Testis (tissue), 2 donors: ENCODE measurements at regions not wholly inside any gene's neighbourhood (a gene's known extent, or its start where the extent isn't known, plus 50 kb on each side); places are given as distances from the start of the nearest gene placed in this dataset.

Experiments used
- CTCF ChIP-seq, 3 experiments: fragments of 450-650 bp in 2 of 3; fragments of 200-600 bp in 1 of 3; sonication (generic) in 1 of 3; IDR thresholded peaks; one replicate each; pipeline ENCODE4 v1.5.1; 2016 to 2019; ENCODE audit warnings: antibody characterized with exemption in 3 of 3, mild to moderate bottlenecking in 2 of 3, moderate library complexity in 1 of 3
- POLR2A ChIP-seq: fragments of 450-650 bp; IDR thresholded peaks from one replicate; pipeline ENCODE4 v1.6.1; 2017; ENCODE audit warnings: antibody characterized with exemption, mild to moderate bottlenecking, moderate library complexity

- no peak for TF ChIP-seq CTCF (IDR thresholded peaks at IDR 0.05)
- TF ChIP-seq POLR2A = no peak
Measured at GRCh38 chr16:31636433-31636832, 108.7 kb downstream of the AHSP start.
